GM19238 (cell line): ENCODE measurements at regions not wholly inside any gene's neighbourhood (a gene's known extent, or its start where the extent isn't known, plus 50 kb on each side); places are given as distances from the start of the nearest gene placed in this dataset.
"Not testable (repeated sequence)": the region's sequence is repeated elsewhere in the genome, so short reads cannot be mapped to it uniquely, and the experiment has no call there.

ENCODE experiments used
- DNase-seq: peaks from one replicate; pipeline ENCODE4 v3.0.0; 2011; ENCODE audit warnings: low spot score; ENCODE audit not compliant: insufficient read length

DNA sequence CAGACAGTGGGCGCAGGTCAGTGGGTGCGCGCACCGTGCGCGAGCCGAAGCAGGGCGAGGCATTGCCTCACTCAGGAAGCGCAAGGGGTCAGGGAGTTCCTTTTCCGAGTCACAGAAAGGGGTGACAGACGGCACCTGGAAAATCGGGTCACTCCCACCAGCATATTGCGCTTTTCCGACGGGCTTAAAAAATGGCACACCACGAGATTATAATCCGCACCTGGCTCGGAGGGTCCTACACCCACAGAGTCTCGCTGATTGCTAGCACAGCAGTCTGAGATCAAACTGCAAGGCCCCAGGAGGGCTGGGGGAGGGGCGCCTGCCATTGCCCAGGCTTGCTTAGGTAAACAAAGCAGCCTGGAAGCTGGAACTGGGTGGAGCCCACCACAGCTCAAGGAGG is 372.2 kb downstream of the NKX6-1 start:
- DNase-seq = not testable (repeated sequence)

DNA sequence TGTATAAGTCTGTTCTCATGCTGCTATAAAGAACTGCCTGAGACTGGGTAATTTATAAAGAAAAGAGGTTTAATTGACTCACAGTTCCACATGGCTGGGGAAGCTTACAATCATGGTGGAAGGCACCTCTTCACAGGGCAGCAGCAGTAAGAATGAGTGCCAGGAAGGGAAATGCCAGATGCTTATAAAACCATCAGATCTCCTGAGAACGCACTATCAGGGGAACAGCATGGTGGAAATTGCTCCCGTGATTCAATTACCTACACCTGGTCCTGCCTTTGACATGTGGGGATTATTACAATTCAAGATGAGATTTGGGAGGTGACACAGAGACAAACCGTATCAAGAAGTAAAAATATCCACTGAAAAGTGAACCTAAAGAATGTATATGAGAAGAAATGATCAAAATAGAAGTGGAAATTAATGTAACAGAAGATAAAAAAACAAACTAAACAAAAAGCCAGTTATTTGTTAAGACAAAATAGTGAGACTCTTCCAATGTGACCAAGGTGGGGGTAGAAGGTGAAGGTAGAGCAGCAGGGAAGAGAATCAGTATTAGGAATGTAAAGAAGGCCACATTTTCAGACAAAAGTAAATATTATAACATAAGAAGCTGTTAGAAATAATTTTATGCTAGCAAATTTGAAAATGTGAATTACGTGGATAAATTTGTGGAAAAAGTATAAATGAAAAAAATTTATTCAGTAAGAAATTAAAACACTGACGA is 372.9 kb downstream of the NKX6-1 start:
- DNase-seq = no peak

GRCh38 chr4:84110040-84110439 is 389.1 kb downstream of the NKX6-1 start:
- no peak for DNase-seq

GRCh38 chr4:84101653-84102625 is 397.2 kb downstream of the NKX6-1 start:
- not testable (repeated sequence) for DNase-seq

- DNase-seq = no peak
These were observed 399.0 kb downstream of the NKX6-1 start for GRCh38 chr4:84100071-84100470.

DNA sequence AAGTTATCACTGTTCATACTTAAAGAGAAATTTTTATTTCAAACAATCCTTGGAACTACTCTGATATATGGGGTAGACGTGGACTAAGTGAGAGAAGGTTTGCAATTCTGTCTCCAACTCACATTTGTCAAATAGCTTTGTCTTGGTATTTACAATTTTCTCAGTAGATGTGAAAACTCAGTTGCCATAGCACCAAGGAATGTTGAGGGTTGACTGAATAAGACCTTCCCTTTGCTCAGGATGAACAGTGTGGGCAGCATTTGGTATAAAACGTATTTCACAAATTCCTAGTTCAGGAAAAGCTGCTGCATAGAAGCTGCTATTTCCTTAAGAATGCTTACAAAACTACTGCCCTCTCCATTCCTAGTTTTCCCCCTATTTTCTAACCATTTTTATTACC is 399.5 kb downstream of the NKX6-1 start:
- no peak for DNase-seq

- no peak for DNase-seq
These were observed 407.8 kb downstream of the NKX6-1 start for GRCh38 chr4:84091266-84091665.

DNA sequence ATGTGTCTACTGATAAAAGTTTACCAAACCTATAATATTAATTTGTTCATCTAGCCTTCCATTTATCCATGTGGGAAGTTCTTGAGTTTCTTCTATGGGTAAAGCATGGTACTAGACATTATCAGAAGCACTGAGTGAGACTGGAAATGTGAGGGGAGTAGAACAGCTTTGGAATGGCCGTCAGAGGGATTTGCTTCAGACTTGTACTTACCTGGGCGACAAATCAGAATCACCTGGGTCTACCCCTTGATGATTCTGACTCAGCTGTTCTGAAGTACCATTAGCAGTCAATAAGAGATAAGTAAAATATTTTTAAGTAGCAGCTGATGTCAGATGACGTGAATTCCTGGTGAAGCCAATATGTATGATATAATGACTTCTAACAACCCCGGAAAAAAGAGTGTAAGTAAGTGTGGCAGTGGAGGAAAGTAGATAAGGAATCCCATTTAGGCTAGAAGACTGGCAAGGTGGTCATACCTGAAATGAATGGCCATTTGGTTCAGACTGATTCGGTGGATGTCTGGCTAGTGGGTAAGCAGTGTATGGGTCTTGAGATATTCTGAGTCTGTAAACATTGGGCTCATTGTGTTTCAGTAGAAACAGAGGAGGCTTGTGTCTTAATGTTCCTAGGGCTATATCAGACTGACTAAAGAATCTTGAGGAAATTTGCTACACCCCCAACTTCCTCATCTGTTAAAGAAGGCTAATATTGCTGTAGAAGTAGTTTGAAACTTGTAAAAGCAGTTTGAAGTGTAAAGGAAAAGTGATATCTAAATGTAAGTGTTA is 409.2 kb downstream of the NKX6-1 start:
- no peak for DNase-seq

- no peak for DNase-seq
These were observed 413.1 kb downstream of the NKX6-1 start for GRCh38 chr4:84085986-84086385.

DNA sequence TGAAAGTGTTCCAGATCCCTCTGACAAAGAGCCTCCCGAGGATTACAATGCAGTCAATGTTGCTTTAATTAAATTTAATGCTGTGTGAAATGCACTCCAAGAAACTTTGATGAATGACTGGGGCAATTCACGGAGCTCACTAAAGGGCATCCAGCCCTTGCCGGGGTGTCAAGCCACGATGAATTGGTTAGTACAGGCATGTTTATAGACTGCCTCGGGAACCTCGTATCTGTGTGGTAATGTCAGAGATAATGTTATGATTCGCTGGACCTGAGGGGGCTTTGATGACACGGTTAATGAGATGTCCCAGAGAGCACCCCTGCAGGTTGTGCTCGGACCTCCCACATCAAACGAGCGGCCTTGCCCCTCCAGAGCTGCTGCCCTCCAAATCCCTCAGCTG is 428.8 kb downstream of the NKX6-1 start:
- DNase-seq = no peak

- no peak for DNase-seq
These were observed 435.5 kb downstream of the NKX6-1 start for GRCh38 chr4:84063619-84064018.

- DNase-seq = no peak
These were observed 440.9 kb downstream of the NKX6-1 start for GRCh38 chr4:84058201-84058600.

- DNase-seq = no peak
These were observed 447.5 kb downstream of the NKX6-1 start for GRCh38 chr4:84051639-84052038.

DNA sequence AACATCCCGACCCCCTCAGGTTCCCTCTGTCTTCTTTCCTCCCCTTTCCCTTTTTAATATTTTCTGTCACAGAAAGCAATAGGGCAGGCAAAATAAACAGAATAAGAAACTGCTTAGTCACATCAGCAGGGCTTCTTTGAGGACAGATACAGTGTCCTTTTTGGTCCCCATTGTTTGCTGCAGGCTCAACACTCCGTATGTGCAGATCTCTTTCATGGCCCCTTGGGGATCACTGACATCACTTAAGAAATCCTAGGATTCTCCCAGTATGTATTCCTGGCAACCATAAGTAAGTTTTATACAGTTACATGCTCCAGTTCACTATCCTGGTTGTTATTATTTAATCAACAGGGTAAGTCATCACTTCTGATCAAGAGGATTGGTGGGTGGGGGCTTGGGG is 448.0 kb downstream of the NKX6-1 start:
- DNase-seq = no peak

- DNase-seq = no peak
These were observed 449.1 kb downstream of the NKX6-1 start for GRCh38 chr4:84050015-84050414.

DNA sequence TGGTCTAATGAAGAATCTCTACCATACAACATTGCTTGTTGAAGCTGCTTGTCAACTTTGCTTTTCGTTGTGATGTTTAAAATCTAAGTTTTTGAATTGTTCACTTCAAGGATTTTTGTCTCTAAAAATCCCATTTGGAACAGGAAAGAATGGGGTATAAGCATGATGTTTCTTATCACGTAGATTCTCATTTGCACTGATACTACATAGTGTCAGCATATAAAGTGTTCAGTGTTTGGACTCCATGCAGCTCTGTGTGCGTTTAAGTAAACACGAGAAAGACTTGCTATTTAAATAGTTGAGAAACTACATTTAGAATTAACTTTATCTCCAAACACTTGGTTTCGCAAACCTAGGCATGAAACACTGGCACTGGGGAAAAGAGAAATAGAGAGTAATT is 452.5 kb downstream of the NKX6-1 start:
- DNase-seq = no peak

- no peak for DNase-seq
These were observed 457.7 kb downstream of the NKX6-1 start for GRCh38 chr4:84041426-84041825.

GRCh38 chr4:84035568-84035967 is 463.5 kb downstream of the NKX6-1 start:
- DNase-seq = no peak

GRCh38 chr4:84032372-84032771 is 466.7 kb downstream of the NKX6-1 start:
- no peak for DNase-seq

DNA sequence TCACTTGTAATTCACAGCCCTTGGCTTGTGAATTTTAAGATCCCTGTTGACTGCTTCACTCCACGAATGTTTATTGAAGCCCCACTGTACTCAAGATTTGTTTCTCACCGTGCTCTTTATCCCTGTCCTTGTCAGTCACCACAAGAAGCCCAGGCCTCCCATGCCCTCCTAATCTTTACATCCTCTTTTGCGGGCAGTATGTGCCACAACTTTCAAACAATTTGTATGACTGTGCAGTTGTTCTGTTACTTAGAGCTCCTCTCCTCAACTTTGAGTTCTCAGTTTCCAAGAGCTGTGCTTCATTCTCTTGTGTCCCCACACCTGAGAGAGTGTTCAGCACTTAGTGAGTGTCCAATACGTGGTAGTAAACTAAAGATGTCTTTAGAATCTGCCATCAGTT is 467.7 kb downstream of the NKX6-1 start:
- no peak for DNase-seq

DNA sequence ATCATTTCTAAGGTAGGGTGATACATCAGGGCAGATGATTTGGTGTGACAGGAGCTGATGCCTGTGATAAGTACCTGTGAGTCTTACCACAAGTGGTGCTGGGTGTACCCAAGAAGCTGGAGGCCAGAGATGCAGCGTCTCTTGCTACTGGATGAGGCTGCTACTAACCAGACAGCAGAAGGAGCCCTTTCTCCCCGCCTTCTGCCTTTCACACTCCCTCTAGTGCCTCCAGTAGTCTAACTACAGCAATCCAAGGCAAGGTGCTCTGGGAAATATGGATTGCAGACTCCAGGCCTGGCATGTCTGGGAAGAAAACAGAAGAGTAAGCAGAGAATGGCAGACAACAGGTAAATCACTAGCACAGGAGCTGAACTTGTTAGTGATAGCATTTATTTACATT is 470.8 kb downstream of the NKX6-1 start:
- DNase-seq = no peak

DNA sequence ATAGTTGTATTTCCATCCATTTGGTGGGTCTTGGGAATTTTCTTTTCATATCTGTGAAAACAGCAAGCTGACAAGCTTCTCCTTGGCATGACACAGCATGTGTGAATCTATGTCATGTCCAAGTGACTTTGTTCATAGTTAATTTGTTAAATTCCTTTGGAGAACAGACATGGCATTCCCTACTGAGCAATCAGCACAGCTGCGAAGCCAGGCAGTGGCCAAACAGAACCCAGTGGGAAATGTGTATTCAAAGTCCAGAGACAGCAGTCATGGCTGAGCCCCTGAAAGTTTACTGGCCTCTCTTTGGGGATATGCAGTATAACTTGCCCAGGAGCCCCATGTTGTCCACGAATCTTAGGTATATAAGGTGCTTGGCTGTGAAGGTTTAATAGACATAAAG is 474.7 kb downstream of the NKX6-1 start:
- no peak for DNase-seq
